GM12864 (cell line): ENCODE measurements at regions not wholly inside any gene's neighbourhood (a gene's known extent, or its start where the extent isn't known, plus 50 kb on each side); places are given as distances from the start of the nearest gene placed in this dataset.

Source experiments
- DNase-seq: peaks from one replicate; pipeline ENCODE4 v3.0.0-alpha.2; 2011; ENCODE audit warnings: low read depth
- H3K4me3 ChIP-seq: 2 replicates; pipeline ENCODE4 v1.5.1; 2011; ENCODE audit warnings: mild to moderate bottlenecking, low read depth, low read length, control low read depth
- TF ChIP-seq, protein P1 (sequence below): IDR thresholded peaks from 2 replicates; pipeline ENCODE4 v1.5.1; 2011; ENCODE audit warnings: low read depth, mild to moderate bottlenecking, moderate library complexity, low read length, control low read depth, inconsistent platforms; ENCODE audit errors: missing control alignments

DNA sequence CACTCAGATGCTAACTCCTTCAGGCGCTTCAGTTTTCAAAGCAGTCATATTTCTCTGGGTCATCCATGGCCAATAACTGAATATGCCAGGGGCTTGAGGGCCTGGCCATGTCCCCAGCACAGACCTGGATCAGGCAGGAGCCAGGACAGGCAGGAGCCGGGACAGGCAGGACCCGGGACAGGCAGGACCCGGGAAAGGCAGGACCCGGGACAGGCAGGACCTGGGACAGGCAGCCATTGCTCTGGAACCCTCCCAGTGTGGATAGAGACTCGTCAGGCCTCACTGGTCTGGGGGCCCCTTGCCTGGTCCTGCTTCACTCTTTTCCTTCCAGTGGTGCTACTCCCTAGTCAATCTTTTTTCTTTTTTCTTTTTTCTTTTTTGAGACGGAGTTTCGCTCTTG, 117.5 kb upstream of the TEX51 start:
- no peak for DNase-seq
- H3K4me3 ChIP-seq, result no peak overlapping the region
- TF ChIP-seq, protein P1, sequence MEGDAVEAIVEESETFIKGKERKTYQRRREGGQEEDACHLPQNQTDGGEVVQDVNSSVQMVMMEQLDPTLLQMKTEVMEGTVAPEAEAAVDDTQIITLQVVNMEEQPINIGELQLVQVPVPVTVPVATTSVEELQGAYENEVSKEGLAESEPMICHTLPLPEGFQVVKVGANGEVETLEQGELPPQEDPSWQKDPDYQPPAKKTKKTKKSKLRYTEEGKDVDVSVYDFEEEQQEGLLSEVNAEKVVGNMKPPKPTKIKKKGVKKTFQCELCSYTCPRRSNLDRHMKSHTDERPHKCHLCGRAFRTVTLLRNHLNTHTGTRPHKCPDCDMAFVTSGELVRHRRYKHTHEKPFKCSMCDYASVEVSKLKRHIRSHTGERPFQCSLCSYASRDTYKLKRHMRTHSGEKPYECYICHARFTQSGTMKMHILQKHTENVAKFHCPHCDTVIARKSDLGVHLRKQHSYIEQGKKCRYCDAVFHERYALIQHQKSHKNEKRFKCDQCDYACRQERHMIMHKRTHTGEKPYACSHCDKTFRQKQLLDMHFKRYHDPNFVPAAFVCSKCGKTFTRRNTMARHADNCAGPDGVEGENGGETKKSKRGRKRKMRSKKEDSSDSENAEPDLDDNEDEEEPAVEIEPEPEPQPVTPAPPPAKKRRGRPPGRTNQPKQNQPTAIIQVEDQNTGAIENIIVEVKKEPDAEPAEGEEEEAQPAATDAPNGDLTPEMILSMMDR, result no peak

DNA sequence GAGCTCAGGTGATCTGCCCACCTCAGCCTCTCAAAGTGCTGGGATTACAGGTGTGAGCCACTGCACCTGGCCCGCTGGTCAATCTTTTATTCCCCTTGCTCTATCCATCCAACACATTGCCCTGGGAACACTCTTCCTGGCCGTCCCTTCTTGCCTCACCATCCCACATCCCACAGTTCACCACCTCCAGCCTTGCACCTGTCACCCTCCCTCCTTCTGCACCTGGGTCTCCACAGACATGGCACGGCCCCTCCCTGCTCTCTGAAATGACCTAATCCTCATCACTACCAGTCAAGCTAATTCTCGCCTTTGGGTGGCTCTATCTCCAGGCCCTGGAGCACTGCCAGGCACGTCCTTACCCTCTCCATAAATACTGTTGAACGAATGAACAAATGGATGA, 116.9 kb upstream of the TEX51 start:
- no peak for DNase-seq
- H3K4me3 ChIP-seq, result no peak overlapping the region
- TF ChIP-seq, protein P1, result no peak

DNA sequence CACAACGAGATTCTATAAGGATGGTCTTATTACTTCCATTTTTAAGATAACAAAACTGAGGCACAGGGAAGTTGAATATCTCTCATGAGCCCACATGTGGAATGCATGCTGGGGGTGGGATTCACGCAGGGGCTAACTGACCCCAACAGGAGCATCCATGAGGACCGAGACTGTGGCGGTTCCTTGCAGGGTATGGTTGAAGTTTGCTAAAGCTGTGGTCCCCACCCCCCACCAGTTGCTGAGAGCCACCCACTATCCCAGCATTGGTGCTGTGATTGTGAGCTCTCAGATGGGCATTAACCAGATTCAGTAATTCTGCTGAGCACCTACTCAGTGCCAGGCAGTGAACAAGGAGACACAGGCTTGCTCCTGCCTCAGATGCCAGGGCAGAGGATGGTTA, 116.0 kb upstream of the TEX51 start:
- H3K4me3 ChIP-seq, result no peak overlapping the region
- DNase-seq, result no peak
- TF ChIP-seq, protein P1, result no peak

DNA sequence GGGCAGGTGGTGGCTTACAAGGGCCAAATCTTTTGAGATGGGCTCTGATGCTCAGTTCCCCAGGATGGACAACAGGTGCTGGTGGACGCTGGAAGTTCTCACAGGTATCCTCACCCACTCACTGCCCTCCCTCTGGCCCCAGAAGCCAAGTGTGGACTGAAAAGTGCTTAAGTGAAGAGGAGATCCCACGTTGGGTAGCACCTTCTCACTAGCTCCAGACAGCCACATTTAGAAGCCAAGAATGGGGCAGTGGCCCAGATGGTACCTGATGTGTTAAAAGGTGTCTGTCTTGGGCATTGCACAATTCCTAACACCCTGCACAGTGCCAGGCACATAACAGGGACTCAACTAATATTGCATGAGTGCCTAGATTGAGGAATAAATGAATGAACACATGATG, 115.3 kb upstream of the TEX51 start:
- no peak for DNase-seq
- TF ChIP-seq, protein P1, result no peak
- H3K4me3 ChIP-seq, result no peak overlapping the region

DNA sequence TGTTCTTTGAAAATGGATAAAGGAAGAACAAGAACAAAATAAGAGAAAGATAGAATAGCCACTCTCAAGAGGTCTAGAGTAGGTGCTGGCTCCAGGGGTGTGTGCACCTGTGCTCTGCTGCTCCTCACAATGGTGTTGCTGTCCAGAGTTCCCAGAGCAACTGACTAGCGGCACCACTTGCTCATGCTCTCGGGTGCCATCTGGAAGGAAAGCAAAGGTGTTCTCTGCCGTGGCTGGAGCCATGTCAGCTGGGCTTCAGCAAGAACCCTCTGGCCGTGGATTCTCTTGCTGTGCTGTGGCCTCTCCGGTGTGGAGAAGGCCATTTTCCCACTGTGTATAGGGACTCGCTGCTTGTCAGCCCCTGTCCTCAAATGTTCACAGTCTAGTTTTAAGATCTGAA, 114.6 kb upstream of the TEX51 start:
- no peak for DNase-seq
- TF ChIP-seq, protein P1, result no peak
- H3K4me3 ChIP-seq, result no peak overlapping the region

DNA sequence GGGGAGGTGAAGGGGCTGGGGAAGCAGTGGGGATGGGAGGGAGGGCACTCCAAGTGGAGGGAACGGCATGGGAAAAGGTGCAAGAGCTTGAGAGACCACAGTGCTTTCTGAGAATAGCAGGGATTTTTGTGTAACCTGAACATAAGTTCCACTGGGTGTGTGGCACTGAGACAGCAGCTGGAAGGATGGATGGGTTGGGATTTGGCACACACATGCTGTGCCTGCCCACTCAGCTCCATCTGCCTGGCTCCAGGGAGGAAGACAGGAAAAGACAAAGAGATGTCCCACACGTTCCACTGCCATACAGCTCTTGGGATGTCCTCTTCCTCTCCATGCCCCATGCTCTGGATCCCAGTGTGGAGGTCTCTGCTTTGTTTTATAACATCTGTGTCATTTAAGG, 114.1 kb upstream of the TEX51 start:
- TF ChIP-seq, protein P1, result no peak
- no peak overlapping the region for H3K4me3 ChIP-seq
- DNase-seq, result no peak

DNA sequence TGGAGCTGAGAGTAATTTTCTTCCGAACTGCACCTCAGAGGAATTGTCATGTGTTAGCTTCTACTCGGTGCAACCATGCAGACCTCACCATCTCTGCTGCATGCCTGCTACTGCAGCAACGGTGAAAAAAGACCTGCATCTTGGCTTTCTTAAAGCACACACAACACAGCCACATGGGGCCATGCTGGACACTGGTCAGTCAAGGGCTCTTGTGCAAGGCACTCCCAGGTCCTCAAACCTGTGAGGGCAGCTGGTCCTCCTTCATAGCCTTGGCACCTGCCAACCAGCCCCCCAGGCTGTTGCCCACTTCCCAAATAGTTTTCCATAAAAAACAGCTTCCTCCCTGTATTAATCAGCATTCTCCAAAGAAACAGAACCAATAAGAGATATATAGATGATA, 113.5 kb upstream of the TEX51 start:
- no peak for DNase-seq
- TF ChIP-seq, protein P1, result no peak
- H3K4me3 ChIP-seq, result no peak overlapping the region
